Erythroblast (primary cell): ENCODE measurements at regions not wholly inside any gene's neighbourhood (a gene's known extent, or its start where the extent isn't known, plus 50 kb on each side); places are given as distances from the start of the nearest gene placed in this dataset.

Experiments
- GATA1 ChIP-seq: IDR thresholded peaks from 2 replicates; pipeline ENCODE4 v1.6.1; 2011; ENCODE audit warnings: low read depth, mild to moderate bottlenecking, control low read depth, low read length, moderate library complexity
- POLR2A ChIP-seq: IDR thresholded peaks from 2 replicates; pipeline ENCODE4 v1.6.1; 2011; ENCODE audit warnings: mild to moderate bottlenecking, low read length

- TF ChIP-seq POLR2A (no peak), GATA1 (no peak)
Observed at GRCh38 chr20:51926670-51927305, 124.5 kb upstream of the SALL4 start.
